ENCODE measurements at regions not wholly inside any gene's neighbourhood (a gene's known extent, or its start where the extent isn't known, plus 50 kb on each side); places are given as distances from the start of the nearest gene placed in this dataset.

GRCh38 chr1:29428997-29429396, 192.7 kb downstream of the PTPRU start:
- TF ChIP-seq CTCF (IDR thresholded peaks at IDR 0.05 in 4 of 5, conservative IDR thresholded peaks at IDR 0.05 in 1 of 5) = no peak
- no peak for TF ChIP-seq POLR2A (IDR thresholded peaks at IDR 0.05)

All from gastrocnemius medialis (tissue), 4 donors.